Thoracic aorta (tissue), 2 donors: ENCODE measurements at regions not wholly inside any gene's neighbourhood (a gene's known extent, or its start where the extent isn't known, plus 50 kb on each side); places are given as distances from the start of the nearest gene placed in this dataset.

Experiments
- ATAC-seq: fragments of 150-250 bp; one replicate; pipeline ENCODE4 v1.8.0; 2017; ENCODE audit warnings: low read depth; ENCODE audit not compliant: insufficient number of reproducible peaks, low FRiP score
- DNase-seq: peaks from one replicate; pipeline ENCODE4 v3.0.0-alpha.2; 2020; ENCODE audit warnings: low spot score
- H3K27ac ChIP-seq, 2 donors: fragments of 200-600 bp; sonication (generic); 1 replicate in 1 of 2; 2 replicates in 1 of 2; pipeline ENCODE4 v1.5.1; 2016; ENCODE audit warnings: mild to moderate bottlenecking in 2 of 2, moderate library complexity in 2 of 2
- H3K27me3 ChIP-seq: fragments of 200-600 bp; sonication (generic); replicated peaks from 2 replicates; pipeline ENCODE4 v1.6.0; 2016; ENCODE audit warnings: mild to moderate bottlenecking; ENCODE audit not compliant: insufficient read depth
- H3K36me3 ChIP-seq: fragments of 200-600 bp; sonication (generic); one replicate; pipeline ENCODE4 v1.5.1; 2016
- H3K4me1 ChIP-seq, 2 donors: fragments of 200-600 bp; sonication (generic); 1 replicate in 1 of 2; 2 replicates in 1 of 2; pipeline versions ENCODE4 v1.5.1 to v1.6.0; 2016; ENCODE audit warnings: low read depth in 2 of 2, mild to moderate bottlenecking in 1 of 2; ENCODE audit not compliant: control insufficient read depth in 1 of 2
- H3K4me3 ChIP-seq: fragments of 200-600 bp; sonication (generic); 2 replicates; pipeline ENCODE4 v1.5.1; 2016; ENCODE audit warnings: mild to moderate bottlenecking
- H3K9me3 ChIP-seq: fragments of 200-600 bp; sonication (generic); 2 replicates; pipeline ENCODE4 v1.5.1; 2016
- TF ChIP-seq, protein P1 (sequence below): fragments of 200-600 bp; sonication (generic); IDR thresholded peaks from one replicate; pipeline ENCODE4 v1.5.1; 2019; ENCODE audit warnings: antibody characterized with exemption

DNA sequence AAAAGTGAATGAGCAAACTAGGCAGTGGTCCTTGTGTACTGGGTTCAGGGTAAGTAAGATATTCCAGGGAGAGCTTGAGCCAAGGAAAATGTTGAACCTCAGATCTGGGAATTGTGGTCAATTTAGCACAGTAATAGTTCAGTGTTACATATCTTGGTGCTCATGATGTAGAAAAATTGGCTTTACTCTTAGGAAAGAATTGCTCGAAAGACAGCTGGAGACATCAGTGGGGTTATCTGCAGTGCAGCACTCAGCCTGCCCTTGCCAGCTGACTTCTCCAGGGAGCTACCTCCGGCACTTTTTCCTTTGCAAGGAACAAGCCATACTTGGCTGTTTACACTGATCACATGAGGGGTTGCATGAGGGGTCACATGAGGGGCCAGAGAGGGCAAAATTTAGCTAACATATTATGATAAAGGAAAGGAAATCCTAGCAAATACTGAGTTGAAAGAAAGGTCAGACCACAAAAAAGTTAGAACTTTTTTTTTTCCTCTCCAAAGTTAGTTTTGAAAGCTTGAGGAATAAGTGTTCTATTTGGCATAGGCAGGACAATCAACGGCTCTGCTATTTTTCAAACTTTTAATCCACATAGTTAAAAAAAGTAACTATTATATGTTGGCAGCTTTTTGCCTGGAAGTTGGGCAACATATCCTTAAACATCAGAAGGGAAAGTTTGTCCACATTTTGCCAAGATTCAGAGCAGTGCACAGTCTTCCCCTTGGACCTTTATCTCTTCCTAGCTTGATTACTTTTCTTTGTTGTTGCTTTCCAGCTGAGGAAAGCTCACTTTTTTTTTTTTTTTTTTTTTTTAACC is 92.4 kb downstream of the COL6A6 start:
- ATAC-seq, result peak; percentile 50
- TF ChIP-seq, protein P1, sequence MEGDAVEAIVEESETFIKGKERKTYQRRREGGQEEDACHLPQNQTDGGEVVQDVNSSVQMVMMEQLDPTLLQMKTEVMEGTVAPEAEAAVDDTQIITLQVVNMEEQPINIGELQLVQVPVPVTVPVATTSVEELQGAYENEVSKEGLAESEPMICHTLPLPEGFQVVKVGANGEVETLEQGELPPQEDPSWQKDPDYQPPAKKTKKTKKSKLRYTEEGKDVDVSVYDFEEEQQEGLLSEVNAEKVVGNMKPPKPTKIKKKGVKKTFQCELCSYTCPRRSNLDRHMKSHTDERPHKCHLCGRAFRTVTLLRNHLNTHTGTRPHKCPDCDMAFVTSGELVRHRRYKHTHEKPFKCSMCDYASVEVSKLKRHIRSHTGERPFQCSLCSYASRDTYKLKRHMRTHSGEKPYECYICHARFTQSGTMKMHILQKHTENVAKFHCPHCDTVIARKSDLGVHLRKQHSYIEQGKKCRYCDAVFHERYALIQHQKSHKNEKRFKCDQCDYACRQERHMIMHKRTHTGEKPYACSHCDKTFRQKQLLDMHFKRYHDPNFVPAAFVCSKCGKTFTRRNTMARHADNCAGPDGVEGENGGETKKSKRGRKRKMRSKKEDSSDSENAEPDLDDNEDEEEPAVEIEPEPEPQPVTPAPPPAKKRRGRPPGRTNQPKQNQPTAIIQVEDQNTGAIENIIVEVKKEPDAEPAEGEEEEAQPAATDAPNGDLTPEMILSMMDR, result no peak
- Histone ChIP-seq H3K27ac (peak overlapping the region in 1 of 2 donors; percentile 18), H3K4me1 (peaks cover 4 to 6% of the 10 kb centered on the region in 2 donors), H3K9me3 (peaks cover 5% of the 10 kb centered on the region), H3K36me3 (no peaks in the 10 kb centered on the region), H3K4me3 (peak overlapping the region; percentile 14), H3K27me3 (no peaks in the 10 kb centered on the region)
- no peak for DNase-seq

DNA sequence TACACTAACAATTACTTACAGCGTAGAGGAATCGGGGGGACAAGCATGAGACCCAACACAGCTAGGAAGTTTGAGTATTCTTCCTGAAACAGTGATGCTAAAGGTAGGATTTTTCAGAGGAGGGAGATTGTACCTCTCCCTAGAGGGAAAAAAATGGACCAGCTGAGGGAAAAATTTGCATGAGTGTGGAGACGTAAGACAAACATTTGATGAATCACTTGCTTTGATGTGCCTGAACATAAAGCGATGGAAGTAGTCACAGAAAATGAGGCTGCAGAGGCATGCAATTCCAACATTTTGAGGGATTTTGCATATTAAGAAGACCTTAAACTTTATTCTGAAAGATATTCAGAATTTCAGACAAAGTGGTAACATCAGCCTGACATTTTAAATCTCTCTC is 102.2 kb downstream of the COL6A6 start:
- no peak for ATAC-seq
- Histone ChIP-seq H3K4me1 (no peaks in the 10 kb centered on the region), H3K9me3 (no peaks in the 10 kb centered on the region), H3K27ac (no peak overlapping the region), H3K36me3 (no peaks in the 10 kb centered on the region), H3K27me3 (no peaks in the 10 kb centered on the region), H3K4me3 (no peak overlapping the region)
- DNase-seq, result no peak
- TF ChIP-seq, protein P1, result no peak

DNA sequence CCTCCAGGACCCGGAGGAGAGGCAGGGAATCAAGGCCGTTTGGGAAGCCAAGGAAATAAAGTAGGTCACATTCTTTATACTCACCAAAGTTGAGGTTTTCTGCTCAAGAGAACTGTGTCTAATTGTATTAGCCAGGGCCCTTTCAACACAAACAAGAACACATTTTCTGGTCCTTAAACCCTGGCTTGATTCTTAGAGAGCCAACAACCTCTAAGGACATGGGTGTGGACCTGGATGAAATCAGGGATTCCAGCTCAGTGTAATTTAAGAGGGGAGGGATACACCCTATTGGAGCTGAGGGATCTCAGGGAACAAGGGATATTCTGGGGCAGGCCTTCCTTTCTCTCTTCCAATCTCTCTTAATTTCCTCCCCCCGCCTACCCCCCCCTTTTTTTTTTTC is 104.8 kb downstream of the COL6A6 start:
- no peaks in the 10 kb centered on the region for H3K4me1 ChIP-seq

DNA sequence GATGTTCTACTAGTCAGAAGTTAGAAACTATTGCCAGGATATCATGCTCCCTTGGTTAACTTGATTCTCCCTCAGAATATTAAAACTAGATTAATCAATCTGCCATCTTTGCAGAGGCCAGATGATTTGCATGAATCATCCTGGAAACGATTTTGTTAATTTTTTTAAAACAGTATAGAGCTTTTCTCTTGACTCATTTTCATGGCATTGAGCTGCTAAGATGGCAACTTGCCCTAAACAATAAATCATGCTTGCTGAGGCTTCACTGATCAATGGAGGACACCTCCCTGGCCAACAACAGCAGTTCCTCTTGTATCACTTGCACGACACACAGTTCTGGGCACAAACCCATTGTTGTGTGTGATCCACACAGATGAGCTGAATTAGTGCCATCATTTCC is 109.1 kb downstream of the COL6A6 start:
- H3K27me3 ChIP-seq, result no peaks in the 10 kb centered on the region
- H3K4me1 ChIP-seq, result no peaks in the 10 kb centered on the region
- no peak overlapping the region for H3K27ac ChIP-seq
- no peak overlapping the region for H3K4me3 ChIP-seq
- TF ChIP-seq, protein P1, result no peak
- DNase-seq (no peak), ATAC-seq (no peak)
- H3K36me3 ChIP-seq, result no peaks in the 10 kb centered on the region
- H3K9me3 ChIP-seq, result no peaks in the 10 kb centered on the region

More for the DNA sequence above, 104.8 kb downstream of the COL6A6 start:
- no peak overlapping the region for H3K4me3 ChIP-seq
- TF ChIP-seq, protein P1, result no peak
- no peaks in the 10 kb centered on the region for H3K9me3 ChIP-seq
- no peak overlapping the region for H3K27ac ChIP-seq
- no peak for ATAC-seq
- no peak for DNase-seq
- no peaks in the 10 kb centered on the region for H3K27me3 ChIP-seq
- H3K36me3 ChIP-seq, result no peaks in the 10 kb centered on the region

DNA sequence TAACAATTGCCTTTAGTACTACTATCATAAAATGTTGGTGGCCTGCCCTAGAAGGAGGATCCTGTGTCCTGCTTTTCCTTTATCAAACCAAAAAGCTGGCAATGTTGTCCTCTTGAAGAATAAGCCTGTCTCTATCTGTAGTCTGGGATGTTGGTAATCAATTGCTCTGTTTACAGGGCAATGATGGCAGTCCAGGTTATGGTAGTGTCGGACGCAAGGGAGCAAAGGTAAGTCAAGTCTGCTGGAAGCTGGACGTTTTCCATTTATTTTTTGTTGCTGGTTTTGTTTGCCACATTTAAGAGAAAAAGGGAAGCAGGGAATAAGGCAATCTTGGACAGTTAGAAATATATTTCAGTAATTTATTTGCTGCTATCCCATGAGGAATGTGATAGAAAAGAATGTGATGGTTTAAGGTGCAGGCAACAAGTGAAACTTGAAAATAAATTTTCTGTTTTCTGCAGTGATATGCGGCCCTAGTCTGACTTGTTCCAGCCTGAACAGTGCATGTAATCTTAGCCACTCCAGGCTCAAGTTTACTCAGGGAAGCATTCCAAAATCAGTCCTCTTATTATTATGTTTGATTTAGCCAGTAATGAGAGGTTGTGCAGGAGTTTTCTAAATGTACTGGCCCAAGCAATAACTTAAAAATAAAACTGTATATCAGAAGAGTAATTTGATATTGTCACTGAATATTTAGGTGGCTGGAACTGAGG is 110.3 kb downstream of the COL6A6 start:
- no peak for ATAC-seq

More for the DNA sequence above, 110.3 kb downstream of the COL6A6 start:
- DNase-seq, result no peak
- TF ChIP-seq, protein P1, result no peak
- no peaks in the 10 kb centered on the region for H3K9me3 ChIP-seq
- no peak overlapping the region for H3K4me3 ChIP-seq
- H3K27me3 ChIP-seq, result no peaks in the 10 kb centered on the region
- no peak overlapping the region for H3K27ac ChIP-seq
- H3K36me3 ChIP-seq, result no peaks in the 10 kb centered on the region
- no peaks in the 10 kb centered on the region for H3K4me1 ChIP-seq
